Renal pelvis (tissue), 1 donor: ENCODE measurements at regions not wholly inside any gene's neighbourhood (a gene's known extent, or its start where the extent isn't known, plus 50 kb on each side); places are given as distances from the start of the nearest gene placed in this dataset.
"Not testable (repeated sequence)": the region's sequence is repeated elsewhere in the genome, so short reads cannot be mapped to it uniquely, and the experiment has no call there.

Experiments
- DNase-seq: peaks from one replicate; pipeline ENCODE4 v3.0.0-alpha.2; 2013

DNA sequence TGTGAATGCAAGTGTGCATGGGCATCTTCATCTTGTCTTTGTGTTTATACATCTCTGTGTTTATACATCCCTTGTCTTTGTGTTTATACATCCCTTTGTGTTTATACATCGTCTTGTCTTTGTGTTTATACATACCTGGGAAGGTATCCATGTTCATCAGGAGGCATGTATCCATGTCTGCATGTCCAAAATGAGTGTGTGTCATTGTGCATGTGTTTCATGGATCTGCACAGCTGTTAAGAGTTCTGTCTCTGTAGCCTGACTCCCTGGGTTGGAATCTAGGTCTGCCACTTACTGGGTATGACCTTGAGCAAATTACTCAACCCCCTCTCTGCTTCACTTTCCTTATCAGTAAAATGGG, 50.1 kb upstream of the SIRPA start:
- no peak for DNase-seq

- peak; percentile 40 for DNase-seq
These were observed 50.7 kb upstream of the SIRPA start for GRCh38 chr20:1844325-1845162.

DNA sequence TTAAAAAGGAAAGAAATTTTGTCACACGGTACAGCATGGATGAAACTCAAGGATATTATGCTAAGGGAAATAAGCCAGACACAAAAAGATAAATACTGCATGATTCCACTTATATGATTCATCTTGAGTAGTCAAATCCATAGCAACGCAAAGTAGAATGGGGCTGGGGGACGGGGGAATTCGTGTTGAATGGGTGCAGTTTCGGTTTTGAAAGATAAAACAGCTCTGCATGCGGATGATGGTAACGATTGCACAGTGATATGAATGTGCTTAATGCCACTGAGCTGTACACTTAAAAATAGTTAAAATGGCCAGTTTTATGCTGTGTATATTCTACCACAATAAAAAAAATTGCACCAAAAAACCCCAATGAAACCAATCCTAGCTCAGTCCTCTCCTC, 52.9 kb upstream of the SIRPA start:
- no peak for DNase-seq

DNA sequence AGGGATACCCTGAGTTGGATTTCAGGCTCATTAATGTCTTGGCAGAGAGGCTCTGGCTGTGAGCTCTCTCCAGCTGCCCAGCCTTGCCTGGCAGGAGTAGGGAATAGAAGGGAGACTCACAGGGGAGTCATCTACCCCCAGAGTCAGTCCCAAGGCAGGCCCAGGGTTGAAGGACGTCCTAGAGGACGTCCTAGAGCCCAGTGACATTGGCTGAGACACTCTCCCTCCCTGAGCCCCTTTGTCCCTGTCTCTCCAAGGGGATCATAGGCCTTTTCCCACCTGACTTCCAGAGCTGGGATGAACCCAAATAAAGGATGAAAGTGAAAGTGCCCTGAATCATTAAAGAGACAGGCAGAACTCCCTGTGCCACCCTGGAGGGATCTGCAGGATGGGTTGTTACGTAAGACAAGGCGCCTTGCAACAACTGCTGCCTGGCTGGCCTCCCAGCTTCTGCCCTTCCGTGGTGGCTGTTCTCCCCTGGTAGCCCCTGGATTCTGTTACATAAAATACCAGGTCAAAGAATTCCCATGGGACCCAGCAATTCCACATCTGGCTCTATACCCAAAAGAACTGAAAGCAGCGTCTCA, 53.6 kb upstream of the SIRPA start:
- no peak for DNase-seq

DNA sequence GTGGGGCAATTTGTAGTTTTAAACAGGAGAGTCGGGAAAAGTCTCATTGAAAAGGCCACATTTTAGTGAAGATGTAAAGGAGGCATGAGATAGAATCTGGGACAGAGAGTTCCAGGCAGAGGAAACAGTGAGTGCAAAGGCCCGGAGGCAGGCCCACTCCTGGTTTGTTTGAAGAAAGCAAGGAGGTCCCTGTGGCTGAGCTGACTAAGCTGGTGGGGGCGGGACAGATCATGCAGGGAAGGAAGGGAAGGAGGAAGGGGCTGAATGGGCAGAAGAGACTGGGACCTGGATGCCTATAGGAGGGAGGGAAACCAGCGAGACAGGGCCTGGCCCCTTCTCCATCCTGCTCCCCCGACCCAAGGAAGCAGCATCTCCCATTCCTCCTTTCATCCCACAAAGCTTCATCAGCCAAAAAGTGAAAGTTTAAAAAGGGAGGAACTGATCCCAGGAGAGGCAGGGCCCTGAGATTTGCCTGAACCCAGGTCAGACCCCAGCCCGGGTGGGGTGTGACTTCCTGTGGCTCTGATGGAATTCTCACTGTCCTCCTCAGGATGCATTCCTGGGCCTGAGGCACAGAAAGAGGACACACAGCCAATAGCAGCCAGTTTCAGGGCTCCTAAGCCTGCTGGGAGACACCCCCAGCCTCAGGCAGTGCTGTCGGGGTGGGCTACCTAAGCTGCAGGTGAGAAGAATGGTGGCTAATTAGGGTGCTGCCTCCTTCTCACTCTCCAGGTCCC, 54.2 kb upstream of the SIRPA start:
- DNase-seq: no peak

DNA sequence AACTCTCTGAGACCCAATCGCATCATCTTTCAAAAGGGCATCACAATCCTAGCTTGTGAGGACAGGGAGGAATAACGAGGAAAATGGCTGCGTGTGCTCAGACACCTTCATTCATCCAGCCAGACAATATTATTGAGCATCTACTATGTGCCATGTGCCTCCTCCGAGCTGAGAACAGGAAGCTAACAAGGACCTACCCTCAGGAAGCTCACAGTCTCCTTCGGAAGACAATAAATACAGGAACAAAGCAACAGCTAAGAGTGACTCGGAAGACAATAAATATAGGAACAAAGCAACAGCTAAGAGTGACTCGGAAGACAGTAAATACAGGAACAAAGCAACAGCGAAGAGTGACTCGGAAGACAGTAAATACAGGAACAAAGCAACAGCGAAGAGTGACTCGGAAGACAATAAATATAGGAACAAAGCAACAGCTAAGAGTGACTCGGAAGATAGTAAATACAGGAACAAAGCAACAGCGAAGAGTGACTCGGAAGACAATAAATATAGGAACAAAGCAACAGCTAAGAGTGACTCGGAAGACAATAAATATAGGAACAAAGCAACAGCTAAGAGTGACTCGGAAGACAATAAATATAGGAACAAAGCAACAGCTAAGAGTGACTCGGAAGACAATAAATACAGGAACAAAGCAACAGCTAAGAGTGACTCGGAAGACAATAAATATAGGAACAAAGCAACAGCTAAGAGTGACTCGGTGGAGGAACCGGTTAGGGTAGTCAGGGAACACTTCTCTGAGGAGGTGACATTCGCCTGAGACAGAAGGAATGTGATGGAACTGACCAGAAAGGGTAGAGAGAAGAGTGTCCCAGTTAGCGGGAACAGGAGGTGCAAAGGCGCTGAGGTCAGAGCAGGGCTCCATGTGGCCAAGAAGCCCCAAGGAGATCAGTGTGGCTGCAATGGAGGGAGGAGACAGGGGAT, 55.6 kb upstream of the SIRPA start:
- not testable (repeated sequence) for DNase-seq

GRCh38 chr20:1838556-1839279, 56.5 kb upstream of the SIRPA start:
- peak; percentile 79 for DNase-seq

DNA sequence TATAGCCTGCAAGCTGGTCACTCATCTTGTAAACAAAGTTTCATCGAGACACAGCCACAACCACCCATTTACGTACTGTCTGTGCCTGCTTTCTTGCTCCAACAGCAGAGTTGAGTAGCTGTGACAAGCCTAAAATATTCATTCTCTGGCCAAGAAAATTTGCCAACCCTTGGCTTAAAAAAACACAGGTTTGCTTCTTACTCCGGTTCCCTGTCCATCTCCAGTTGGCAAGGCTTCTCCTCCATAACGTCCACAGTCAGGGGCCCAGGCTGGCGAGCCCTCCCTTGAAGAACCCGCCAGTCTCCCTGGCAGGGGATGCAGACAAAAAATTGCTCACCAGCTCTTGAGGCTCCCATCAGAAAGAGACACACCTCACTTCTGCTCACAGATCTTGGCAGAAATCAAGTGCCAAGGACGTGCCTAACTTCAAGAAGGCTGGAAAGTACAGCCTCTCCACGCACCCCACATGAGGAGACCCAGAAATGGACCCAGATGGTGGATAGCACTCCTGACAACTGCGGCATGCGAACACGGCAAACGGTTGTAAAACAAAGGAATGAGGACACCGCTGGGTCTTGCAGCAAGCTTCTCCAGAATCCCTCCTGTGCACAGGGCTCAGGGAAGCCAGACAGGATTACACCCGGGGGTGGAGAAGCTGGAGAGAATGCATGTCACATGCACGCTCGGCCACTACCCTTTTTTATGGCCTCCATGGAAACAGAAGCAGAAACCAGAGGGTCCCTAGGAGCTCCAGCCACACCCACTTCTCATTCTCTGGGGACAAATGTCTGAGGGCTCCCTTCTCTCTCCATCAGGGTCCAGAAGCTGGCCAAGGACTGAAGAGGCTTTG, 59.8 kb upstream of the SIRPA start:
- no peak for DNase-seq

GRCh38 chr20:1833728-1834726, 61.2 kb upstream of the SIRPA start:
- DNase-seq: no peak

GRCh38 chr20:1833216-1833615, 62.0 kb upstream of the SIRPA start:
- DNase-seq: no peak

- no peak for DNase-seq
These were observed 62.6 kb upstream of the SIRPA start for GRCh38 chr20:1832634-1833033.

DNA sequence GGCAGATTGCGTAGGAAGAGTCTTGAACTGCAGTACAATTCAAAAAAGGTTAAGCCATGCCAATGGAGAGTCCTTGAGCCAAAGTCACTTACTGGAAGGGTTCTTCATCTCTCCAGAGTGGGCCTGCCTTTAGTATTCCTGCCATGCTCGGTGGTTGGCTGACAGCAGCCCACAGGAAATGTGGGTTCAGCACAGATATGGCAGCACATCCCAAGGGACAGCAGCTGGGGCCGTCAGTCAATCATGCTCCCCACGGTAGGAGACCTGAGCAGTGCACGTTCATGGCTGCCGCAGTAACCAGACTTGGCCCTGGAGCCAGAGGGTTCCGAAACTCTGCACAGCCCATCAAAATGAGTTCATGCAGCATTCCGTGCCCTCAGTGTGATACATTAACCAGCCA, 63.6 kb upstream of the SIRPA start:
- no peak for DNase-seq

GRCh38 chr20:1831096-1831495, 64.1 kb upstream of the SIRPA start:
- DNase-seq: no peak

DNA sequence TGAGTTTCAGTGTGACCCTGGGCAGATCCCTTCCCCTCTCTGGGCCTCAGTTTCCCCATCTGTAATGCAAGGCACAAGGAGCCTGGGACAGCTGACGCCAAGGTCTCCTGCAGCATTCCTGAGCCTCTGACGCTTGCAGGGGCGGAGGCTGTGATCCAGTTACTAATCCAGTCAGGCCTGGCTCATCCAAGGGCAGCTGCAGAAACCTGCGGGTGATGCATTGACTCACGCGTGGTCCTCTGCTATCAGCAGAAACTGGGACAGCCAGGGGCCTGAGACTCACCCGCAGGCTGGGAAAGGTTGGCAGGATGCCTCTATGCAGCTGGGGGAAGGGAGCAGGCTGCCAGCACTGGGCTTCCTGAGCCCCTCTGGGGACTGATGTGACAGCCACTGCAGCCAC, 65.0 kb upstream of the SIRPA start:
- peak; percentile 26 for DNase-seq

- no peak for DNase-seq
These were observed 65.7 kb upstream of the SIRPA start for GRCh38 chr20:1829531-1829930.

DNA sequence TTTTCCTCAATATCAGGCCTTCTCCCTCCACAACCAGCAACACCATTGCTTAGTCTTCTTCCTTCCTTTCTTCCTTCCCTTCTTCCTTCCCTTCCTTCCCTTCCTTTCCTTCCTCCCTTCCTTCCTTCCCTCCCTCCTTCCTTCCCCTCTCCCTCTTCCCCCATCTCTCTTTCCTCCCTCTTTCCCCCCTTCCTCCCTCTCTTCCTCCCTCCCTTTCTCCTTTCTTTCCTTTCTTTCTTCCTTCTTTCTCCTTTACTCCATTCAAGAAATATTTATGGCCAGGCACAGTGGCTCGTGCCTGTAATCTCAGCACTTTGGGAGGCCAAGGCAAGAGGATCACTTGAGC, 66.4 kb upstream of the SIRPA start:
- DNase-seq: no peak

DNA sequence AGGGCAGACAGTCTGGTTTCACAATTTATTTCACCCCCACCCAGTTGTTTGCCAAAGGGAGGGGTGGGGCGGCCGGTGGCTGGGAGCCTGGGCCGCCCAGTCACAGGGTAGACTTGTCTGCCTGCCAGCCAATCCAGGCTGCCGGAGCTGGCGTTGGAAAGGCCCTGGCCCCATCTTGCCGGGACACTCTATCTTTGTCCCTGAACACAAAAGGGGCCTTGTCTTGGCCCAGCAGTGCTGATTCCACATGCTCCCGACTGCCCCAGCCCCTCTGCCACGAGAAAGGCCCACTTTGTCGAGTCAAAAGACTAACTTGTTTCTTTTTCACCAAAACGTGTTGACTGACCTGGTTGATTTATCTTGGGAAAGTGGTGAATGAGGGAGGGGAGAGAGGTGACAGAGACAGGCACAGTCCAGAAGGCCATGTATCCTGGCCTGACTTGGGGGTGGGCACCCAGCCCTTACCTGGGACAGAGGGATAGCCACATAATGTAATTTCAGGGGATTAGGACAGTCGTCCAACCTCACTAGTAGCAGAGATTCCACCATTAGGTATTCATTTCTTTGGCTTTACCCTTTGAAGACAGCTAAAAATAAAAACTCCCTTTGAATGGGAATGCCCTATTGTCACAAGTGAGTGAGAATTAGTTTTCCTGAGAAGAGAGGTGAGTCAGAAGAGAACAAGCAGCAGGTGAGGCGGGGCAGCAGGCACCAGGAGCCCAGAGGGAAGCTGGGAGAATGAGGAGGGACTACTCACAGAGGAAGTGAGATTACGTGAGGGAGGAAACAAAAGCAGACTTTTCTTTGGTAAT, 67.0 kb upstream of the SIRPA start:
- no peak for DNase-seq

DNA sequence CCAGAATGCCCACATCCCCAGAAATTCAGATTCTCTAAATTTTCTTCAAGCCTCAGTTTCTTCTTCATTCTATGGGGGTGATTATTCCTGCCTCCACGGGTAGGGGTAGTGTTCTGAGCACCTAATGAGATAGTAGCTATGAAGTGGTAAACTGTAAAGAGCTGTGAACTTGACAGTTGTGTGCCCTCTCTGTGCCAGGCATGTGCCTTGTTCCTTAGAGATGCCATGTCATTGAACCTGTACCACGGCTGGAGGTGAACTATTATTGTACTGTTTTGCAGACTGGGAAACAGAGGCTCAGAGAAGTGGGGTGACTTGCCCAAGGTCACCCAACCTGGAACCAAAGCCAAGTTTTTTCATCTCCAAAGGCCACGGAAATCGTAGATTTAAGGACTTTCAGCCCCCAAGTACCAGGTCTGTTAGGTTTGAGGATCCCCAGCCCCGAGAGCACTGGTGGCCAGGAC, 67.7 kb upstream of the SIRPA start:
- DNase-seq: no peak
